Skeletal muscle tissue (tissue), 3 donors: ENCODE measurements at regions not wholly inside any gene's neighbourhood (a gene's known extent, or its start where the extent isn't known, plus 50 kb on each side); places are given as distances from the start of the nearest gene placed in this dataset.

Experiments
- H3K27ac ChIP-seq: one replicate; pipeline ENCODE4 v1.7.0; 2013; ENCODE audit warnings: mild to moderate bottlenecking, low read depth, low read length, inconsistent platforms
- H3K27me3 ChIP-seq, 3 donors: one replicate each; pipeline ENCODE4 v1.7.0; 2013; ENCODE audit warnings: low read length in 3 of 3; ENCODE audit not compliant: control insufficient read depth in 3 of 3, insufficient read depth in 3 of 3
- H3K36me3 ChIP-seq, 3 donors: one replicate each; pipeline ENCODE4 v1.7.0; 2013; ENCODE audit warnings: low read length in 3 of 3; ENCODE audit not compliant: control insufficient read depth in 3 of 3, insufficient read depth in 3 of 3
- H3K4me1 ChIP-seq, 3 donors: one replicate each; pipeline ENCODE4 v1.7.0; 2013; ENCODE audit warnings: low read length in 3 of 3, mild to moderate bottlenecking in 3 of 3; ENCODE audit not compliant: control insufficient read depth in 3 of 3, insufficient read depth in 3 of 3
- H3K4me3 ChIP-seq, 3 donors: one replicate each; pipeline ENCODE4 v1.7.0; 2013; ENCODE audit warnings: low read length in 3 of 3
- H3K9ac ChIP-seq, 3 donors: one replicate each; pipeline ENCODE4 v1.7.0; 2013; ENCODE audit warnings: low read length in 3 of 3, mild to moderate bottlenecking in 3 of 3, moderate library complexity in 2 of 3, low read depth in 1 of 3
- H3K9me3 ChIP-seq, 3 donors: one replicate each; pipeline ENCODE4 v1.7.0; 2013; ENCODE audit warnings: low read length in 3 of 3; ENCODE audit not compliant: control insufficient read depth in 3 of 3
- donor health status: Osteomylitis.

GRCh38 chr10:36209480-36209879, 567.4 kb upstream of the FZD8 start:
- H3K4me1 ChIP-seq = no peaks in the 10 kb centered on the region
- H3K27me3 ChIP-seq = no peaks in the 10 kb centered on the region
- no peak overlapping the region for H3K27ac ChIP-seq
- no peaks in the 10 kb centered on the region for H3K9me3 ChIP-seq
- no peak overlapping the region for H3K4me3 ChIP-seq
- no peak overlapping the region for H3K9ac ChIP-seq
- no peaks in the 10 kb centered on the region for H3K36me3 ChIP-seq

DNA sequence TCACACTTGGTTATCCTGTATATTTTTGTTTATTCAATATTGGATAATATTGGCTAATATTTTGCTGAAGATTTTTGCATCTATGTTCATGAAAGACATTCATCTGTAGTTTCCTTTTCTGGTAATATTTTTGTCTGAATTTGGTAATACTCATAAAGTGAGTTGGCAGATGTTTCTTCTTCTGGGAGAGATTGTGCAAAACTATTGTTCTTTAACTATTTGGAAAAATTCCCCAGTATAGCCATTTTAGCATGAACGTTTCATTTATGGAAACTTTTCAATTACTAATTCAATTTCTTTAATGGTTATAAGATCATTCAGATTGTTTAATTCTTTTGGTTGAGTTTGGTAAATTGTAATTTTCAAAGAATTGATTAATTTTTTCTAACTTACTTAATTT, 560.8 kb upstream of the FZD8 start:
- no peaks in the 10 kb centered on the region for H3K36me3 ChIP-seq
- no peaks in the 10 kb centered on the region for H3K4me1 ChIP-seq
- H3K27me3 ChIP-seq = no peaks in the 10 kb centered on the region
- no peak overlapping the region for H3K27ac ChIP-seq
- no peak overlapping the region for H3K4me3 ChIP-seq
- H3K9me3 ChIP-seq = no peaks in the 10 kb centered on the region
- H3K9ac ChIP-seq = no peak overlapping the region

DNA sequence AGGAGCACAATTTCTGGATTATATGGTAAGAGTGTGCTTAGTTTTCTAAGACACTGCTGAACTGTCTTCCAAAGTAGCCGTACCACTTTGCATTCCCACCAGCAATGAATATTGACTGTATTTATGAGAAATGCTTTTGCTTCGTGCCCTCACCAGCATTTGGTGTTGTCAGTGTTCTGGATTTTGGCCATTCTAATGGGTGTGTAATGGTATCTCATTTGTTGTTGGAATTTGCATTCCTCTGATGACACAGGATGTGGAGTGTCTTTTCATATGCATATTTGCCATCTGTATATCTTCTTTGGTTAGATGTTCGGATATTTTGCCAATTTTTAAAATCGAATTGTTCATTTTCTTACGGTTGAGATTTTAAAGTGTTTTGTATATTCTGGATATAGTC, 558.5 kb upstream of the FZD8 start:
- Histone ChIP-seq H3K9me3 (no peaks in the 10 kb centered on the region), H3K36me3 (no peaks in the 10 kb centered on the region), H3K4me1 (no peaks in the 10 kb centered on the region), H3K27ac (no peak overlapping the region), H3K9ac (no peak overlapping the region), H3K27me3 (no peaks in the 10 kb centered on the region), H3K4me3 (no peak overlapping the region)

- no peaks in the 10 kb centered on the region for H3K9me3 ChIP-seq
- no peak overlapping the region for H3K4me3 ChIP-seq
- no peaks in the 10 kb centered on the region for H3K4me1 ChIP-seq
- no peak overlapping the region for H3K9ac ChIP-seq
- H3K27me3 ChIP-seq = no peaks in the 10 kb centered on the region
- H3K36me3 ChIP-seq = no peaks in the 10 kb centered on the region
- no peak overlapping the region for H3K27ac ChIP-seq
Measured at GRCh38 chr10:36198322-36198721, 556.2 kb upstream of the FZD8 start.

DNA sequence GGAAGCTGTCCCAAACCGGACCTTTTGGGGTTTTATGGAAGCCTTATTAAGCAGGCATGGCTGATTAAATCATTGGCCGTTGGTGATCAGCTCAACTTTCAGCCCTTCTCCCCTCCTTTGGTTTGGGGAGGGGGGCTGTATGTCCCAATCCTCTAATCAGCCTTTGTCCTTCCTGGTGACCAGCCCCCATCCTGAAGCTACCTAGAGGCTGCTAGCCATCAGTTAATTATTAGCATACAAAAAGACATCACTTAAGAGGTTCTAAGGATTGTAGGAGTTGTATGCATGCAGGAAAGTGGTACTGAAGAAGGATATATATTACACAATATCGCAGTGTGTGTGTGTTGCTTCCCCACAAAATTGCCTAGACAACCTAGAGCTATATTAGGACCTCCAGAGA, 553.3 kb upstream of the FZD8 start:
- H3K27me3 ChIP-seq = no peaks in the 10 kb centered on the region
- no peak overlapping the region for H3K27ac ChIP-seq
- no peaks in the 10 kb centered on the region for H3K36me3 ChIP-seq
- H3K9me3 ChIP-seq = peaks cover 0 to 8% (median 8%) of the 10 kb centered on the region in 3 donors
- no peak overlapping the region for H3K4me3 ChIP-seq
- no peak overlapping the region for H3K9ac ChIP-seq
- no peaks in the 10 kb centered on the region for H3K4me1 ChIP-seq

DNA sequence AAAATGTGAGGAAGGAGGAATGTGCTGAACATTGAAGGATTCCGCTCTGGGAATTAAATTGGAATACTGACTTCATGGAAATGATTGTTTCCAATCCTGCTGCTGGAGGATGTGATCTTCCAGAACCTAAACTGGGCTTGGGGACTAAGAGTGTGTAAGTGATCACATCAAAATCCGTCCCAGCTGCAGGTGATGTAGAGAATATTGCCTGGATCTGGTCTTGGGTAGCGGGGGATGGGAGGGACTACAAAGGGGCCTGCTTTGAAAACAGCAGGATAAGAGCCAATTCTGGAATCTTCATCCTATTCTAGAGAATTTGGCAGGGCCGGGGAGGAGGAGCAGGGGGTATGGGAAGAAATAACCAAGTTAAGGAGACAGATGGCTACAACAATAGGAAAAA, 552.2 kb upstream of the FZD8 start:
- no peak overlapping the region for H3K4me3 ChIP-seq
- no peaks in the 10 kb centered on the region for H3K36me3 ChIP-seq
- H3K27ac ChIP-seq = no peak overlapping the region
- H3K9ac ChIP-seq = no peak overlapping the region
- H3K27me3 ChIP-seq = no peaks in the 10 kb centered on the region
- H3K9me3 ChIP-seq = peaks cover 0 to 11% (median 8%) of the 10 kb centered on the region in 3 donors
- no peaks in the 10 kb centered on the region for H3K4me1 ChIP-seq

DNA sequence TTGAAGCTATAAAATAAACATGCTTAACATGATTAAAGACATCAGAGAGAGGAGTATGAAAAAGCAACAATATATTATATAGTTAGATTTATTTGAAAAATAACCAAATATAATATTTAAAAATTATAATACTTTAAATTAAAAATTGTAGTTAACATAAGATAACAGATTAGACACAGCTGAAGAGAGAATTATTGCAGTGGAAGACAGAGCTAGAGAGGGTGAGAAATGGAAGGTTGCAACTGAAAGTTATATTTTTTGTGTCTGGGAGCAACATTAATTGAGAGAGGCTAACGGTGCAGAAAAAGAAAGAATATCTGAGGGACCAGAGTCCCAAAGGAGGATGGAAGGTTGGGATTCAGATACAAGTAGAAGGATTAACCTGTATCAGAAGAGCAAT, 548.9 kb upstream of the FZD8 start:
- Histone ChIP-seq H3K9ac (no peak overlapping the region), H3K4me3 (no peak overlapping the region), H3K27ac (no peak overlapping the region), H3K9me3 (peaks cover 0 to 11% (median 8%) of the 10 kb centered on the region in 3 donors), H3K27me3 (no peaks in the 10 kb centered on the region), H3K36me3 (no peaks in the 10 kb centered on the region), H3K4me1 (no peaks in the 10 kb centered on the region)

DNA sequence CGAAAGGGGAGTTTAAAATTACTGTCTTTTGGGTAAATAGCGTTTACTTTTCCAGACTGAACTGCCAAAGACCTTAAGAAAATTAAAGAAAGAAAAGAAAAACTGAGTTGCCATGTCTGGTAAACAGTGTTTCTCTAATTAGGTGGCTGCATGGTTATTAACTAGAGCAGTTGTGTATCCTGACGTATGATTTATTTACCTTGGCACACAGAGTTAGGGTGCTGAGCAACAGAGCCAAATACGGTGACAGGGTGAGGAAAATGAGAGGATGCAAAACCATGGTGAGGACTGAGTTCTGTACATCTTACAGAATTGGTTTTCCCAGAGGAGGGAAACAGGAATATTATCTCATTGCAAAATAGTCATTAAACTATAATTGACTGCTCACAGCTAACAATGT, 546.4 kb upstream of the FZD8 start:
- Histone ChIP-seq H3K9ac (no peak overlapping the region), H3K4me1 (no peaks in the 10 kb centered on the region), H3K27ac (peak overlapping the region; percentile 62), H3K4me3 (no peak overlapping the region), H3K27me3 (no peaks in the 10 kb centered on the region), H3K9me3 (peaks cover 0 to 11% (median 8%) of the 10 kb centered on the region in 3 donors), H3K36me3 (no peaks in the 10 kb centered on the region)

DNA sequence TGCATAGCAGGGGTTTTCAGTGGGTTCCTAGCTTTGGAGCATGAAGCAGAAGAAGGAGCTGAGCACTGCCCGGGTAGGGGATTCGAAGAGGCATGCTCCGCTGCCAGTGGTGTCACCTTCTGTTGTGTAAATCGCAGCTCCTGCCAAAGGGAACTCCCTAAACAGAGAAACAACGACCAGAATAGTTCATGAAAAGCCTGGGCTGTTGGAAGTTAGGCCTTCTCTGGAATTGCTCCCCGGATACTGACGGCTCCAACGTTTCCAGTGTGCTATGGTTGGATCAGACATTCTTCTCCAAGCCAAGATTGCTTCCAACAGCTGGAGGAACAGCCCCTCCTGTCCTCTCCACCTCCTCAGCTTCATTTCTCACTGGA, 546.0 kb upstream of the FZD8 start:
- Histone ChIP-seq H3K27me3 (no peaks in the 10 kb centered on the region), H3K27ac (peak overlapping the region; percentile 62), H3K36me3 (no peaks in the 10 kb centered on the region), H3K4me3 (no peak overlapping the region), H3K4me1 (no peaks in the 10 kb centered on the region), H3K9ac (no peak overlapping the region), H3K9me3 (peaks cover 0 to 11% (median 8%) of the 10 kb centered on the region in 3 donors)

- Histone ChIP-seq H3K27ac (peak overlapping the region; percentile 62), H3K4me1 (peaks cover 0 to 5% (median 2%) of the 10 kb centered on the region in 3 donors), H3K27me3 (no peaks in the 10 kb centered on the region), H3K36me3 (no peaks in the 10 kb centered on the region), H3K9me3 (peaks cover 0 to 8% (median 8%) of the 10 kb centered on the region in 3 donors), H3K4me3 (no peak overlapping the region), H3K9ac (no peak overlapping the region)
Measured at GRCh38 chr10:36187380-36188079, 545.4 kb upstream of the FZD8 start.
